Kidney (tissue), 13 donors: ENCODE measurements at regions not wholly inside any gene's neighbourhood (a gene's known extent, or its start where the extent isn't known, plus 50 kb on each side); places are given as distances from the start of the nearest gene placed in this dataset.

Experiments used
- DNase-seq, 5 donors: peaks; one replicate each; pipeline ENCODE4 v3.0.0-alpha.2; 2013 to 2020
- FAIRE-seq: peaks from 2 replicates; lab custom pipeline; 2012; peaks lifted over from hg19 to GRCh38; lab: Jason Lieb, UNC
- H3K27ac ChIP-seq, 2 donors: one replicate each; pipeline ENCODE4 v1.7.0; 2013; ENCODE audit warnings: low read depth in 2 of 2, low read length in 2 of 2, inconsistent platforms in 1 of 2
- H3K27me3 ChIP-seq: one replicate; pipeline ENCODE4 v1.7.1; 2013; ENCODE audit warnings: low read length, inconsistent platforms; ENCODE audit not compliant: control insufficient read depth, insufficient read depth
- H3K36me3 ChIP-seq, 3 donors: one replicate each; pipeline versions ENCODE4 v1.7.0 to v1.7.1; 2013; ENCODE audit warnings: low read length in 3 of 3, control low read depth in 1 of 3, inconsistent platforms in 1 of 3; ENCODE audit not compliant: insufficient read depth in 3 of 3, control insufficient read depth in 2 of 3
- H3K4me1 ChIP-seq, 3 donors: one replicate each; pipeline versions ENCODE4 v1.7.0 to v1.7.1; 2013; ENCODE audit warnings: low read length in 3 of 3, inconsistent platforms in 1 of 3, low read depth in 1 of 3; ENCODE audit not compliant: control insufficient read depth in 2 of 3, insufficient read depth in 2 of 3
- H3K4me3 ChIP-seq, 3 donors: one replicate each; pipeline versions ENCODE4 v1.7.0 to v1.8.1; 2013; ENCODE audit warnings: low read length in 3 of 3, control low read depth in 1 of 3, inconsistent platforms in 1 of 3
- H3K9ac ChIP-seq, 3 donors: one replicate each; pipeline versions ENCODE4 v1.7.0 to v1.7.1; 2013; ENCODE audit warnings: low read length in 3 of 3, control low read depth in 1 of 3, inconsistent platforms in 1 of 3
- H3K9me3 ChIP-seq, 3 donors: one replicate each; pipeline versions ENCODE4 v1.7.0 to v1.7.1; 2013; ENCODE audit warnings: low read length in 3 of 3, control low read depth in 1 of 3, inconsistent platforms in 1 of 3; ENCODE audit not compliant: control insufficient read depth in 2 of 3, insufficient read depth in 1 of 3
- CTCF ChIP-seq: IDR thresholded peaks from 3 replicates; pipeline ENCODE4 v1.5.1; 2012; ENCODE audit warnings: mild to moderate bottlenecking, moderate library complexity, borderline replicate concordance; ENCODE audit not compliant: insufficient read depth; ENCODE audit errors: extremely low read depth
- intact Hi-C: fragments of 100-400 bp; cut with DNase I; formaldehyde crosslinking; loops from one replicate; pipeline ENCODE4 v1.11.1; 2022
- donor health status: control.
- donor health status: control.
- donor health status: control.
- donor health status: control.
- donor health status: control.
- donor health status: DM: yes; HTN: yes; CAD: no.
- donor health status: Normal renal cell carcinoma (clear cell type).

GRCh38 chr18:67081482-67082211 lies 434.9 kb downstream of the DSEL start:
- no peak for TF ChIP-seq CTCF
- FAIRE-seq: no peak
- Histone ChIP-seq H3K9me3 (no peaks in the 10 kb centered on the region), H3K27me3 (no peaks in the 10 kb centered on the region), H3K36me3 (no peaks in the 10 kb centered on the region), H3K4me3 (no peak overlapping the region), H3K27ac (no peak overlapping the region), H3K4me1 (no peaks in the 10 kb centered on the region), H3K9ac (no peak overlapping the region)
- DNase-seq: no peak
- intact Hi-C loops: no loop called here

DNA sequence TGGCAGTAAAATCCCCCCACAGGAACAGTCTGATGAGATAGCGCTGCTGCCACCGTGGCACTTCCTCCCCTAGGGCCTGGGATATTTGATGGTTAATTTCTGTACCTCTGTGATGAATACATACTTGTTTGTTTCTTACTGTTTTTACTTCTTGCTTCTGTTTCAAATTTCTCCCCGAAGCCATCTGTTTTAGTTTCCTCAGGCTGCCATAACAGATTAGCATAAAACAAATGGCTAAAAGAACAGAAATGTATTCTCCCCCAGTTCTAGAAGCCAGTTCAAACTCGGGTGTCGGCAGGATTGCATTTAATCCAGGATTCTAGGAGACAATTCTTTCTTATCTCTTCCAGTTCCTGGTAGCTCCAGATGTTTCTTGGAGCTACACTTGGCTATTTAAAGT lies 435.9 kb downstream of the DSEL start:
- intact Hi-C loops: no loop called here
- Histone ChIP-seq H3K27ac (no peak overlapping the region), H3K9ac (no peak overlapping the region), H3K9me3 (no peaks in the 10 kb centered on the region), H3K4me3 (no peak overlapping the region), H3K36me3 (no peaks in the 10 kb centered on the region), H3K27me3 (no peaks in the 10 kb centered on the region), H3K4me1 (no peaks in the 10 kb centered on the region)
- no peak for DNase-seq
- no peak for TF ChIP-seq CTCF
- FAIRE-seq: no peak

GRCh38 chr18:67074309-67074708 lies 442.2 kb downstream of the DSEL start:
- Histone ChIP-seq H3K36me3 (no peaks in the 10 kb centered on the region), H3K27me3 (no peaks in the 10 kb centered on the region), H3K4me3 (no peak overlapping the region), H3K9ac (no peak overlapping the region), H3K27ac (no peak overlapping the region), H3K4me1 (no peaks in the 10 kb centered on the region), H3K9me3 (no peaks in the 10 kb centered on the region)
- peak in 1 of 5 donors; percentile 1 for DNase-seq
- intact Hi-C loops: no loop called here
- TF ChIP-seq CTCF: no peak
- no peak for FAIRE-seq

DNA sequence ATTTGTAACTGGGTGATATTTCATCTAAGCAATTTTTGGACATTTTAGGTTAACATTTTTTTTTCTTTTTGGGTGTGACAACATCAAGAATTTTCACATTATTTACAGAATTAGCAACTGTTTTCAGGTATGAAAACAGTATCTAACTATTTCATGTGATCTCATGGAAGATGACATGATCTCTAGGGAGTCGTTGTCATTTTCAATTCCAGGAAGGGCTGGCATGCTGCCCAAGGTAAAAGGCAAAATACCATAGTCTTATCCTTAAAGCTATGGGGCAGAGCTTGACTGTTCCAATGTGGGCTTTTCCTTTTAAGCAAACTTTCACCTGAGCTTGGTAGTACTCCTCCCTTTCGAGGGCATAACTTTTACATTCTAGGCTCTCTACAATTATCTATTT lies 443.7 kb downstream of the DSEL start:
- Histone ChIP-seq H3K9ac (no peak overlapping the region), H3K27ac (no peak overlapping the region), H3K4me3 (no peak overlapping the region), H3K9me3 (no peaks in the 10 kb centered on the region), H3K36me3 (no peaks in the 10 kb centered on the region), H3K27me3 (no peaks in the 10 kb centered on the region), H3K4me1 (no peaks in the 10 kb centered on the region)
- TF ChIP-seq CTCF: no peak
- intact Hi-C loops: no loop called here
- DNase-seq (no peak), FAIRE-seq (no peak)
